ENCODE measurements at regions not wholly inside any gene's neighbourhood (a gene's known extent, or its start where the extent isn't known, plus 50 kb on each side); places are given as distances from the start of the nearest gene placed in this dataset.

- Histone ChIP-seq H3K79me2 (ENCODE audit: control insufficient read depth, insufficient read depth, low read length) (no peaks in the 10 kb centered on the region), H3K27ac (ENCODE audit: low read length in 2 of 2) (no peak overlapping the region), H4K20me1 (ENCODE audit: control insufficient read depth, insufficient read depth, low read length, poor library complexity, severe bottlenecking) (no peaks in the 10 kb centered on the region), H3K4me2 (replicated peaks; ENCODE audit: low read depth, low read length, poor library complexity, severe bottlenecking) (no peak overlapping the region), H3K9ac (ENCODE audit: low read length) (no peak overlapping the region), H3K4me3 (ENCODE audit: control extremely low read depth in 1 of 5, extremely low read depth in 1 of 5, insufficient read depth in 1 of 5, low read depth in 2 of 5, low read length in 4 of 5) (no peak overlapping the region), H3K36me3 (replicated peaks in 1 of 2; ENCODE audit: control extremely low read depth in 1 of 2, control insufficient read depth in 1 of 2, extremely low read depth in 1 of 2, insufficient read depth in 2 of 2, low read length in 1 of 2) (no peaks in the 10 kb centered on the region), H3K27me3 (replicated peaks in 1 of 4; ENCODE audit: control extremely low read depth in 1 of 4, control insufficient read depth in 3 of 4, insufficient read depth in 4 of 4, low read length in 3 of 4) (peaks cover 0 to 6% (median 3%) of the 10 kb centered on the region in 4 experiments), H3K9me3 (ENCODE audit: control extremely low read depth in 1 of 3, control insufficient read depth in 2 of 3, insufficient read depth in 1 of 3, low read length in 2 of 3) (peaks cover 0 to 6% (median 2%) of the 10 kb centered on the region in 3 donors), H3K4me1 (ENCODE audit: control insufficient read depth in 2 of 2, insufficient read depth in 2 of 2, low read length in 2 of 2) (no peaks in the 10 kb centered on the region), H2AFZ (ENCODE audit: insufficient read depth, low read depth, low read length, poor library complexity, severe bottlenecking) (no peak overlapping the region)
- no peak overlapping the region for H3K27ac Mint-ChIP-seq
- no peak overlapping the region for H3K4me3 Mint-ChIP-seq
- peaks cover 2% of the 10 kb centered on the region for H3K9me3 Mint-ChIP-seq (ENCODE audit: insufficient read depth)
- no peaks in the 10 kb centered on the region for H3K4me1 Mint-ChIP-seq
- no peak for ATAC-seq (ENCODE audit: low read depth)
- POLR2A ChIA-PET = no interaction called here
- no peak for DNase-seq
- CTCF ChIA-PET = no interaction called here
- no peak for TF ChIP-seq EZH2 (IDR thresholded peaks at IDR 0.05; ENCODE audit: borderline replicate concordance, insufficient read depth, low read depth, low read length, poor library complexity, severe bottlenecking)
- no peak for TF ChIP-seq CTCF (IDR thresholded peaks at IDR 0.05)
- peaks cover 18% of the 10 kb centered on the region for H3K27me3 Mint-ChIP-seq
- intact Hi-C loops (cut with micrococcal nuclease) = no loop called here
- no CpG with 5 or more reads among the region's 1 CpG for WGBS (ENCODE audit: insufficient coverage)
Observed at GRCh38 chr3:66796343-66796742, 201.8 kb upstream of the KBTBD8 start.

- intact Hi-C loops (cut with micrococcal nuclease) = no loop called here
- ChIA-PET POLR2A (no interaction called here), CTCF (no interaction called here)
- Histone ChIP-seq H3K4me1 (ENCODE audit: control insufficient read depth in 2 of 2, insufficient read depth in 2 of 2, low read length in 2 of 2) (no peaks in the 10 kb centered on the region), H3K9me3 (ENCODE audit: control extremely low read depth in 1 of 3, control insufficient read depth in 2 of 3, insufficient read depth in 1 of 3, low read length in 2 of 3) (peaks cover 0 to 6% (median 2%) of the 10 kb centered on the region in 3 donors), H3K4me3 (ENCODE audit: control extremely low read depth in 1 of 5, extremely low read depth in 1 of 5, insufficient read depth in 1 of 5, low read depth in 2 of 5, low read length in 4 of 5) (no peak overlapping the region), H3K36me3 (replicated peaks in 1 of 2; ENCODE audit: control extremely low read depth in 1 of 2, control insufficient read depth in 1 of 2, extremely low read depth in 1 of 2, insufficient read depth in 2 of 2, low read length in 1 of 2) (no peaks in the 10 kb centered on the region), H3K27me3 (replicated peaks in 1 of 4; ENCODE audit: control extremely low read depth in 1 of 4, control insufficient read depth in 3 of 4, insufficient read depth in 4 of 4, low read length in 3 of 4) (peaks cover 0 to 6% (median 3%) of the 10 kb centered on the region in 4 experiments), H2AFZ (ENCODE audit: insufficient read depth, low read depth, low read length, poor library complexity, severe bottlenecking) (no peak overlapping the region), H3K27ac (ENCODE audit: low read length in 2 of 2) (no peak overlapping the region), H3K9ac (ENCODE audit: low read length) (no peak overlapping the region), H4K20me1 (ENCODE audit: control insufficient read depth, insufficient read depth, low read length, poor library complexity, severe bottlenecking) (no peaks in the 10 kb centered on the region), H3K4me2 (replicated peaks; ENCODE audit: low read depth, low read length, poor library complexity, severe bottlenecking) (no peak overlapping the region), H3K79me2 (ENCODE audit: control insufficient read depth, insufficient read depth, low read length) (no peaks in the 10 kb centered on the region)
- TF ChIP-seq CTCF (IDR thresholded peaks at IDR 0.05) (no peak), EZH2 (IDR thresholded peaks at IDR 0.05; ENCODE audit: borderline replicate concordance, insufficient read depth, low read depth, low read length, poor library complexity, severe bottlenecking) (no peak)
- Mint-ChIP-seq H3K9me3 (ENCODE audit: insufficient read depth) (peaks cover 2% of the 10 kb centered on the region), H3K4me1 (no peaks in the 10 kb centered on the region), H3K4me3 (no peak overlapping the region), H3K27ac (no peak overlapping the region), H3K27me3 (peaks cover 24% of the 10 kb centered on the region)
- DNase-seq = no peak
- WGBS (ENCODE audit: insufficient coverage) = 52% methylated on average over 25 of the region's 26 CpGs
- ATAC-seq (ENCODE audit: low read depth) = no peak
Observed at GRCh38 chr3:66797889-66798560, 200.1 kb upstream of the KBTBD8 start.

Data from B cell (primary cell).